H9 (cell line): ENCODE measurements at regions not wholly inside any gene's neighbourhood (a gene's known extent, or its start where the extent isn't known, plus 50 kb on each side); places are given as distances from the start of the nearest gene placed in this dataset.

Experiments used
- DNase-seq: peaks from one replicate; pipeline ENCODE4 v3.0.0-alpha.2; 2017
- H2AFZ ChIP-seq: one replicate; pipeline ENCODE4 v1.6.1; 2013; ENCODE audit warnings: mild to moderate bottlenecking, low read length, control low read depth, moderate library complexity
- H2AK5ac ChIP-seq: 2 replicates; pipeline ENCODE4 v1.6.1; 2013; ENCODE audit warnings: low read length, control low read depth, mixed read lengths; ENCODE audit not compliant: insufficient read length
- H2BK120ac ChIP-seq: one replicate; pipeline ENCODE4 v1.6.1; 2013; ENCODE audit warnings: low read depth, mild to moderate bottlenecking, low read length, control low read depth, inconsistent platforms; ENCODE audit not compliant: poor library complexity, severe bottlenecking
- H2BK12ac ChIP-seq: 2 replicates; pipeline ENCODE4 v1.6.1; 2013; ENCODE audit warnings: low read length, control low read depth, mixed read lengths, low read depth; ENCODE audit not compliant: insufficient read length
- H2BK15ac ChIP-seq: 2 replicates; pipeline ENCODE4 v1.6.1; 2013; ENCODE audit warnings: low read depth, low read length, control low read depth
- H2BK20ac ChIP-seq: one replicate; pipeline ENCODE4 v1.6.1; 2013; ENCODE audit warnings: low read depth, mild to moderate bottlenecking, low read length, control low read depth, inconsistent platforms; ENCODE audit not compliant: poor library complexity, severe bottlenecking
- H2BK5ac ChIP-seq: 2 replicates; pipeline ENCODE4 v1.6.1; 2013; ENCODE audit warnings: low read length, control low read depth, mixed read lengths; ENCODE audit not compliant: insufficient read length
- H3K14ac ChIP-seq: 2 replicates; pipeline ENCODE4 v1.6.1; 2013; ENCODE audit warnings: low read length, control low read depth; ENCODE audit not compliant: insufficient read depth
- H3K18ac ChIP-seq: 2 replicates; pipeline ENCODE4 v1.6.1; 2013; ENCODE audit warnings: low read depth, mild to moderate bottlenecking, mixed read lengths, low read length, control low read depth; ENCODE audit not compliant: insufficient read length
- H3K23ac ChIP-seq: 2 replicates; pipeline ENCODE4 v1.6.1; 2013; ENCODE audit warnings: low read length, control low read depth, mixed read lengths, low read depth; ENCODE audit not compliant: insufficient read length
- H3K23me2 ChIP-seq: 2 replicates; pipeline ENCODE4 v1.6.1; 2013; ENCODE audit warnings: low read depth, mild to moderate bottlenecking, mixed read lengths, low read length, control low read depth; ENCODE audit not compliant: insufficient read length, poor library complexity, severe bottlenecking
- H3K27ac ChIP-seq: 2 replicates; pipeline ENCODE4 v1.5.1; 2013; ENCODE audit warnings: low read length, control low read depth, mixed read lengths, low read depth; ENCODE audit not compliant: insufficient read length
- H3K27me3 ChIP-seq: 2 replicates; pipeline ENCODE4 v1.6.1; 2013; ENCODE audit warnings: low read length, control low read depth, inconsistent platforms; ENCODE audit not compliant: insufficient read depth
- H3K4ac ChIP-seq: 2 replicates; pipeline ENCODE4 v1.6.1; 2013; ENCODE audit warnings: low read depth, mild to moderate bottlenecking, control low read depth, inconsistent platforms, low read length, moderate library complexity
- H3K4me1 ChIP-seq: 2 replicates; pipeline ENCODE4 v1.6.1; 2013; ENCODE audit warnings: low read length, control low read depth, inconsistent platforms; ENCODE audit not compliant: insufficient read depth
- H3K4me2 ChIP-seq: 2 replicates; pipeline ENCODE4 v1.6.1; 2013; ENCODE audit warnings: low read length, control low read depth, mixed read lengths; ENCODE audit not compliant: insufficient read length, insufficient read depth
- H3K56ac ChIP-seq: 2 replicates; pipeline ENCODE4 v1.6.1; 2013; ENCODE audit warnings: low read depth, mild to moderate bottlenecking, mixed read lengths, low read length, control low read depth; ENCODE audit not compliant: insufficient read length
- H3K79me1 ChIP-seq: 2 replicates; pipeline ENCODE4 v1.6.1; 2013; ENCODE audit warnings: low read depth, mild to moderate bottlenecking, moderate library complexity, low read length, control low read depth, inconsistent platforms; ENCODE audit not compliant: insufficient read depth, poor library complexity, severe bottlenecking
- H3K79me2 ChIP-seq: 2 replicates; pipeline ENCODE4 v1.6.1; 2013; ENCODE audit warnings: low read length, control low read depth, inconsistent platforms; ENCODE audit not compliant: insufficient read depth
- H3K9ac ChIP-seq: 2 replicates; pipeline ENCODE4 v1.6.1; 2013; ENCODE audit warnings: low read length, control low read depth, mixed read lengths; ENCODE audit not compliant: insufficient read length; ENCODE audit errors: extremely low read depth
- H3K9me3 ChIP-seq: one replicate; pipeline ENCODE4 v1.6.1; 2013; ENCODE audit warnings: low read depth, low read length, inconsistent platforms; ENCODE audit not compliant: control insufficient read depth
- H3T11ph ChIP-seq: one replicate; pipeline ENCODE4 v1.6.1; 2013; ENCODE audit warnings: mild to moderate bottlenecking, low read length, control low read depth, inconsistent platforms
- H4K20me1 ChIP-seq: one replicate; pipeline ENCODE4 v1.6.1; 2013; ENCODE audit not compliant: control insufficient read depth, insufficient read length, insufficient read depth
- H4K5ac ChIP-seq: 2 replicates; pipeline ENCODE4 v1.6.1; 2013; ENCODE audit warnings: low read depth, mild to moderate bottlenecking, mixed read lengths, low read length, control low read depth; ENCODE audit not compliant: insufficient read length
- H4K8ac ChIP-seq: replicated peaks from 2 replicates; pipeline ENCODE4 v1.6.1; 2013; ENCODE audit warnings: low read length, control low read depth, mixed read lengths, low read depth; ENCODE audit not compliant: insufficient read length
- H4K91ac ChIP-seq: 2 replicates; pipeline ENCODE4 v1.6.1; 2013; ENCODE audit warnings: low read depth, mild to moderate bottlenecking, moderate library complexity, mixed read lengths, low read length, control low read depth; ENCODE audit not compliant: insufficient read length
- H3K27ac Mint-ChIP-seq, 3 experiments: 2 replicates in 2 of 3; 3 replicates in 1 of 3; pipeline ENCODE4 v1.8.0; 2020 to 2021; ENCODE audit warnings: mixed read lengths in 3 of 3, mild to moderate bottlenecking in 1 of 3, moderate library complexity in 1 of 3
- H3K27me3 Mint-ChIP-seq: 2 replicates; pipeline ENCODE4 v1.8.0; 2021; ENCODE audit warnings: low read depth, mild to moderate bottlenecking, moderate library complexity, mixed read lengths
- H3K36me3 Mint-ChIP-seq, 3 experiments: 2 replicates in 2 of 3; 3 replicates in 1 of 3; pipeline ENCODE4 v1.8.0; 2020 to 2021; ENCODE audit warnings: low read depth in 3 of 3, mixed read lengths in 3 of 3; ENCODE audit not compliant: insufficient read depth in 1 of 3
- H3K4me1 Mint-ChIP-seq, 2 experiments: 2 replicates each; pipeline ENCODE4 v1.8.0; 2020; ENCODE audit warnings: mixed read lengths in 2 of 2
- H3K4me3 Mint-ChIP-seq, 2 experiments: 2 replicates in 1 of 2; 3 replicates in 1 of 2; pipeline ENCODE4 v1.8.0; 2020 to 2021; ENCODE audit warnings: mild to moderate bottlenecking in 2 of 2, mixed read lengths in 2 of 2, moderate library complexity in 1 of 2
- H3K9me3 Mint-ChIP-seq, 2 experiments: 2 replicates in 1 of 2; 3 replicates in 1 of 2; pipeline ENCODE4 v1.8.0; 2020; ENCODE audit warnings: mild to moderate bottlenecking in 2 of 2, mixed read lengths in 2 of 2, moderate library complexity in 1 of 2
- WGBS: extraction: QIAGEN DNeasy Blood & Tissue Kit; methylation state at CpG from one replicate; pipeline ENCODE4 v1.1.7; 2013; ENCODE audit warnings: missing lambda C conversion rate, low lambda C conversion rate, mixed read lengths; ENCODE audit not compliant: insufficient read length; ENCODE audit errors: extremely low coverage; 5-methylcytosine and 5-hydroxymethylcytosine counted together
- TF ChIP-seq, protein P1 (sequence below): fragments of 200-600 bp; sonication (generic); conservative IDR thresholded peaks from 3 replicates; pipeline ENCODE4 v1.8.0; 2021; ENCODE audit warnings: antibody characterized with exemption, mild to moderate bottlenecking

DNA sequence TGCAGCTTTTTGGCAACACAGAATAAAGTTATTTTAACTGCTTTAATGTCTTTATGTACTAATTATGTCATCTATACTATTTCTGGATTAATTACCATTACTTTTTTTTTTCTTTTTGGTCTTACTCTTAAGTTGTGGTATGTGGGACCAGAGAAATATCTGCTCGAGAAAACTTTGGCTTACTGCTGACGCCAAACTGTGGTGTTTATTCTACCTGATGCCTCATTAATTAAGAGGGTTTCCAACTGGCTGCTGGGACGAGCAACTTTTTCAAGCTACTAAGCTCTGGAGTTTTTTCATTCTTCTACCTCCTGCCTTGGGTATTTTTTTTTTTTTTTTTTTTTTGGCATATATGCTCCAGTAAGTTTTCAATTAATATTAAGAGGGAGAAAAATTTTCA, 1257.5 kb downstream of the FSCB start:
- H3K9me3 ChIP-seq, result no peaks in the 10 kb centered on the region

More for the DNA sequence above, 1257.5 kb downstream of the FSCB start:
- no peak for DNase-seq
- no peak overlapping the region for H2BK15ac ChIP-seq
- H3K23ac ChIP-seq, result no peak overlapping the region
- Mint-ChIP-seq H3K36me3 (peaks cover 0 to 6% (median 2%) of the 10 kb centered on the region in 3 experiments; a peak in 4 of 7 replicates), H3K27ac (no peak overlapping the region), H3K27me3 (peaks cover 2% of the 10 kb centered on the region; the same call in 1 of the 2 replicates), H3K9me3 (peaks cover 5 to 6% of the 10 kb centered on the region in 2 experiments; a peak in 4 of 5 replicates), H3K4me3 (no peak overlapping the region), H3K4me1 (no peaks in the 10 kb centered on the region)
- no peaks in the 10 kb centered on the region for H4K20me1 ChIP-seq
- H2BK20ac ChIP-seq, result no peak overlapping the region
- H3K4me1 ChIP-seq, result no peaks in the 10 kb centered on the region
- H3K56ac ChIP-seq, result no peak overlapping the region
- H3K4ac ChIP-seq, result no peak overlapping the region
- no peak overlapping the region for H4K91ac ChIP-seq
- H2BK5ac ChIP-seq, result no peak overlapping the region
- no peak overlapping the region for H2BK12ac ChIP-seq
- no peak overlapping the region for H3K27ac ChIP-seq
- H3K4me2 ChIP-seq, result no peak overlapping the region
- H2BK120ac ChIP-seq, result no peak overlapping the region
- no CpG with 5 or more reads among the region's 3 CpGs for WGBS
- H4K8ac ChIP-seq, result no peak overlapping the region
- no peak overlapping the region for H4K5ac ChIP-seq
- H3K18ac ChIP-seq, result no peak overlapping the region
- no peaks in the 10 kb centered on the region for H3K79me1 ChIP-seq
- H3K23me2 ChIP-seq, result no peaks in the 10 kb centered on the region
- H3K9ac ChIP-seq, result no peak overlapping the region
- no peaks in the 10 kb centered on the region for H3K79me2 ChIP-seq
- H2AK5ac ChIP-seq, result no peak overlapping the region
- H3T11ph ChIP-seq, result no peak overlapping the region
- no peak overlapping the region for H3K14ac ChIP-seq
- TF ChIP-seq, protein P1, sequence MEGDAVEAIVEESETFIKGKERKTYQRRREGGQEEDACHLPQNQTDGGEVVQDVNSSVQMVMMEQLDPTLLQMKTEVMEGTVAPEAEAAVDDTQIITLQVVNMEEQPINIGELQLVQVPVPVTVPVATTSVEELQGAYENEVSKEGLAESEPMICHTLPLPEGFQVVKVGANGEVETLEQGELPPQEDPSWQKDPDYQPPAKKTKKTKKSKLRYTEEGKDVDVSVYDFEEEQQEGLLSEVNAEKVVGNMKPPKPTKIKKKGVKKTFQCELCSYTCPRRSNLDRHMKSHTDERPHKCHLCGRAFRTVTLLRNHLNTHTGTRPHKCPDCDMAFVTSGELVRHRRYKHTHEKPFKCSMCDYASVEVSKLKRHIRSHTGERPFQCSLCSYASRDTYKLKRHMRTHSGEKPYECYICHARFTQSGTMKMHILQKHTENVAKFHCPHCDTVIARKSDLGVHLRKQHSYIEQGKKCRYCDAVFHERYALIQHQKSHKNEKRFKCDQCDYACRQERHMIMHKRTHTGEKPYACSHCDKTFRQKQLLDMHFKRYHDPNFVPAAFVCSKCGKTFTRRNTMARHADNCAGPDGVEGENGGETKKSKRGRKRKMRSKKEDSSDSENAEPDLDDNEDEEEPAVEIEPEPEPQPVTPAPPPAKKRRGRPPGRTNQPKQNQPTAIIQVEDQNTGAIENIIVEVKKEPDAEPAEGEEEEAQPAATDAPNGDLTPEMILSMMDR, result no peak
- no peaks in the 10 kb centered on the region for H3K27me3 ChIP-seq
- H2AFZ ChIP-seq, result no peak overlapping the region
